ENCODE measurements at regions not wholly inside any gene's neighbourhood (a gene's known extent, or its start where the extent isn't known, plus 50 kb on each side); places are given as distances from the start of the nearest gene placed in this dataset.

GRCh38 chr4:15339737-15340136 is 88.1 kb upstream of the C1QTNF7 start:
- DNase-seq (ENCODE audit: low read depth, low spot score) (no peak), ATAC-seq (no peak), FAIRE-seq (no peak)
- Histone ChIP-seq H3K27me3 (replicated peaks in 1 of 2; ENCODE audit: control insufficient read depth in 2 of 2, insufficient read depth in 2 of 2, low read length in 1 of 2) (no peaks in the 10 kb centered on the region), H4K20me1 (ENCODE audit: control insufficient read depth, insufficient read depth) (no peaks in the 10 kb centered on the region), H3K27ac (ENCODE audit: control insufficient read depth, insufficient read depth) (no peak overlapping the region), H3K9ac (ENCODE audit: control insufficient read depth, insufficient read depth, low read length) (no peak overlapping the region), H3K4me2 (ENCODE audit: control insufficient read depth, insufficient read depth) (no peak overlapping the region), H3K79me2 (ENCODE audit: control insufficient read depth, insufficient read depth, low read length) (no peaks in the 10 kb centered on the region), H3K36me3 (ENCODE audit: control insufficient read depth in 2 of 2, insufficient read depth in 2 of 2, low read length in 1 of 2) (no peaks in the 10 kb centered on the region), H3K9me3 (replicated peaks; ENCODE audit: control insufficient read depth, insufficient read depth, low read length) (no peaks in the 10 kb centered on the region), H3K4me3 (no peak overlapping the region), H2AFZ (ENCODE audit: control insufficient read depth, low read depth, low read length) (no peak overlapping the region), H3K4me1 (ENCODE audit: control insufficient read depth, insufficient read depth, low read length) (no peaks in the 10 kb centered on the region)
- 38% methylated on average over 5 of the region's 5 CpGs for WGBS (ENCODE audit: insufficient coverage, insufficient replicate concordance, low lambda C conversion rate, missing lambda C conversion rate)
- intact Hi-C loops (cut with micrococcal nuclease; ENCODE audit: unreplicated experiment) = no loop called here
- POLR2A ChIA-PET = no interaction called here
- RAD21 ChIA-PET (ENCODE audit: unreplicated experiment) = no interaction called here
- SMC1A ChIA-PET (ENCODE audit: uncharacterized antibody, unreplicated experiment) = no interaction called here
- no peak for TF ChIP-seq IKZF1 (conservative IDR thresholded peaks at IDR 0.05)
- CTCF ChIA-PET = no interaction called here
- in situ Hi-C loops (cut with MboI) = no loop called here
- no TSS peak for BruUV-seq (replicated peaks)

- no peak for FAIRE-seq
- RAD21 ChIA-PET (ENCODE audit: unreplicated experiment) = no interaction called here
- Histone ChIP-seq H3K4me2 (ENCODE audit: control insufficient read depth, insufficient read depth) (no peak overlapping the region), H3K27me3 (replicated peaks in 1 of 2; ENCODE audit: control insufficient read depth in 2 of 2, insufficient read depth in 2 of 2, low read length in 1 of 2) (no peaks in the 10 kb centered on the region), H2AFZ (ENCODE audit: control insufficient read depth, low read depth, low read length) (no peak overlapping the region), H3K36me3 (ENCODE audit: control insufficient read depth in 2 of 2, insufficient read depth in 2 of 2, low read length in 1 of 2) (no peaks in the 10 kb centered on the region), H3K27ac (ENCODE audit: control insufficient read depth, insufficient read depth) (no peak overlapping the region), H3K79me2 (ENCODE audit: control insufficient read depth, insufficient read depth, low read length) (no peaks in the 10 kb centered on the region), H3K9me3 (replicated peaks; ENCODE audit: control insufficient read depth, insufficient read depth, low read length) (no peaks in the 10 kb centered on the region), H4K20me1 (ENCODE audit: control insufficient read depth, insufficient read depth) (no peaks in the 10 kb centered on the region), H3K9ac (ENCODE audit: control insufficient read depth, insufficient read depth, low read length) (no peak overlapping the region), H3K4me1 (ENCODE audit: control insufficient read depth, insufficient read depth, low read length) (no peaks in the 10 kb centered on the region), H3K4me3 (no peak overlapping the region)
- in situ Hi-C loops (cut with MboI) (no loop called here), intact Hi-C loops (cut with micrococcal nuclease; ENCODE audit: unreplicated experiment) (no loop called here)
- CTCF ChIA-PET = no interaction called here
- no TSS peak for BruUV-seq (replicated peaks)
- WGBS (ENCODE audit: insufficient coverage, insufficient replicate concordance, low lambda C conversion rate, missing lambda C conversion rate) = 81% methylated on average over 4 of the region's 4 CpGs
- no peak for TF ChIP-seq POLR2AphosphoS5 (IDR thresholded peaks at IDR 0.05; ENCODE audit: low read length)
- TF ChIP-seq IKZF1 (conservative IDR thresholded peaks at IDR 0.05) = no peak
- TF ChIP-seq RAD21 (IDR thresholded peaks at IDR 0.05; ENCODE audit: insufficient read depth, low read depth, low read length) = no peak
- no peak for DNase-seq (ENCODE audit: low read depth, low spot score)
- POLR2A ChIA-PET = no interaction called here
- SMC1A ChIA-PET (ENCODE audit: uncharacterized antibody, unreplicated experiment) = no interaction called here
- ATAC-seq = no peak
Measured at GRCh38 chr4:15340332-15340731, 87.5 kb upstream of the C1QTNF7 start.
